GM18907 (cell line): ENCODE measurements at regions not wholly inside any gene's neighbourhood (a gene's known extent, or its start where the extent isn't known, plus 50 kb on each side); places are given as distances from the start of the nearest gene placed in this dataset.
"Not testable (repeated sequence)": the region's sequence is repeated elsewhere in the genome, so short reads cannot be mapped to it uniquely, and the experiment has no call there.

ENCODE experiments used
- ATAC-seq: cut with Tn5 transposase; IDR thresholded peaks from one replicate; pipeline ENCODE4 v1.9.1; 2021; ENCODE audit warnings: mild to moderate bottlenecking, moderate library complexity; ENCODE audit not compliant: unreplicated experiment

DNA sequence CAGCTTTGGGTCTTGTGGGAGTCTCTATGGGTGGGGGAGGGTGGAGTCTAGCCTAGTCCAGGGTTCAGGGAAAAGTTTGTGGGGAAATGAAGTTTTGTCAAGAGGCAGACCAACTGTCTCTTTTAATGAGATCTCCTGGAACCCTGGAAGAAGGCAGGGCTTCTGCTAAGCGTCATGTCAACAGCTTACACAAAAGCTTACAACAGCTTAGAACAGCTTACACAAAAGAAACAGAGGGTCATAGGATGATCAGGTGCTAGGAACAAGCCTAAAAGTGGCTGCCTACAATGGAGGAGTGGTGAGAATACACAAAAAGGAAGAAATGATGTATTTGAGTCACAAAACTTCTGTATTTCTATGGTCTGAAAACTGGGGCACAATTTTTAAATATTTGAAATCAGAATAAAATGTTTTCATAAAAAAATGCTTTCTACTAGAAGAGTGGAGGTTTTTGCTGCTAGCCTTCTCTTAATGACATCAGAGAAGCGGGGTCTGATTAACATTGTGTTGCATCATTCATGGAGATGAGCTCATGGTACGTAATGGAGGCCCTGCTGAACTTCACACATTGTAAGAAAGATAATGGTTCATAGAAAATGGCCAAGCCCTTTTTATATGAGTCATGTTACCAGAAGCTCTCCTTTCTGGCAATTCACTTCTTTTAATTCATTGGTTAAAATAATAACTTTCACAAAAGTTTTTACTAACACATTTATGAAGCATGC, 351.0 kb downstream of the PIK3C3 start:
- ATAC-seq: no peak

DNA sequence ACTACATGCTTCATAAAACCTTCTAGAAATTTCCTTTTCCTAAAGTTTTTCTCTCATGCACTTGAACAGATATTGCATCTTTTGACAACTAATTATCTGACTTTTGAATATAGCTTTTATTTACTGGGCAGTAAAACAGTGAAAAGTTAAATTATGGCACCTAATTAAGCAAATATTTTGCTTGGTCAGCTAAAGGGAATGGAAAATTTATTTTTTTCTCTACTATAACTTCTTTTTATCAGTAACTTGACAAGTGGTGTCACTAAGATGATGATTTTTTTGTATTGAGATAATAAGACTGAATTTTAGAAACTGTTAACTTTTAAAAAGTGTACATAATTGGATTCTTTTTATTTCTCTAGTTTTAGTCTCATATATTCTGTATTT, 351.6 kb downstream of the PIK3C3 start:
- no peak for ATAC-seq

DNA sequence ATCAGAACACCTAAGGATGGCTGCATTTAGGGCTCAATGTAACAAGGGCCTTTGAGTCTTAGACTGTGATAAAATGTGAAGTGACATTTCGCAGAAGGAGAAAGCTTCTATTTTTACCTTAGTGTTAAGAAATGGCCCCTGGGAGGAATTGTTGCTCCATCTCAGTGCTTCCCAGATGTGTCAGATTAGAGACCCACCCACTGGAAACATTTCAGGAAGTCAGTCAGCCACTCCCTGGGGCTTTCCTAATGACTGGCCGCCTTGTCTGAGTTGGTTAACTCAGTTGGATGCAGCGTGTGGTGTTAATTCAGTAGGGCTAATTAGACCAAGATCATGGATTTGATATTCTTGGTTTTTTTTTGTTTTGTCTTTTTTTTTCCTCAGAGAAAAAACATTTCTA, 355.9 kb downstream of the PIK3C3 start:
- no peak for ATAC-seq

DNA sequence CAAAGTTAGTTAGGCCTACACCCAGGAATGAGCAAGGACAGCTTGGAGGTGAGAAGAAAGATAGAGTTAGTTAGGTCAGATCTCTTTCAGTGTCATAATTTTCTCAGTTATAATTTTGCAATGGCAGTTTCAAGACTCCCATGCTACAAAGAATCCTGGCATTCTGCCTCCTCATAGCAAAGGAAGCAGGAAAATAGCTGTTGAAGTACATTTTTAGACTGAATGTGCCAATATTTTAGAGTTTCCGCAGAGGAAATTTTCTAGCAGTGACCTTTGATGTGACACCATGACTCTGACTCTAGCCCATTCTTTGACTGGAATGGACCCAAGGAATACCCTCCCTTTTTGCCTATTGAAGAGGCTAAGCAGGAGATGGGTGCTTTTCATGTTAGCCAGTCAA, 371.7 kb downstream of the PIK3C3 start:
- no peak for ATAC-seq

DNA sequence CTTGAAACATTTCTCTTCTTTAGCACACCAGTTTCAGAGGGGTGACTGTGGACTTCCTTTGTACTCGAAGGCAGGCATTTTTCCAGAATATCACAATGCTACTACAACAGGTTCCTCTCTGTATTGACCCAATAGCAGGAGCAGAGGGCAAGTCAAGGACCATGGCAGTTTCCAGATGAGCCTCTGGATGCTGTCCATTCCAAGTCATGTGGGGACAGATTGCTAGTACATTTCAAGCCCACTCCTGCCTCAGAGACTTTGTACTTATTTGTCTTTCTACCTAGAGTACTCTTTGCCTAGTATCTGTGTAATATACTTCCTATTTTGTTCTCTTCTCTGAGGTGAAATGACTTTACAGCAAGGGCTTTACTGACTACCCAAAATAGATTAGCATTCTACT, 373.9 kb downstream of the PIK3C3 start:
- no peak for ATAC-seq

DNA sequence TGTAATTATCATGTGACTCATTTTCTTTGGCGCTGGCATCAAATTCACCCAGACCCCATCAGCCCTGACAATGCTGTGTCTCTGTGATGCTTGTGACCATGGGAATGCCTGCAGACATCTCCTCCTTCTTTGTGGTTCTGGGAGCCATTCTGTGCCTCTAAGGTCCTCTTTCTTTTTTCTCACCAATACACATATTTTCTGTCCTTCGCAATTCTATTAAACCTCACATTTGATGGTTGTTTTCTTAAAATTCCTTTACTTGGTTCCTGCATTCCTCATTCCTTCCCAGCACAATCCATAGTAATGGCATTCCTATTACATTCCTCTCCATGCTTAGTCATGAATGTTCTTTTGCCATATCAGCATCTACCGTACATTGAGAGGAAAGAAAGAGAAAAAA, 375.3 kb downstream of the PIK3C3 start:
- ATAC-seq: no peak

DNA sequence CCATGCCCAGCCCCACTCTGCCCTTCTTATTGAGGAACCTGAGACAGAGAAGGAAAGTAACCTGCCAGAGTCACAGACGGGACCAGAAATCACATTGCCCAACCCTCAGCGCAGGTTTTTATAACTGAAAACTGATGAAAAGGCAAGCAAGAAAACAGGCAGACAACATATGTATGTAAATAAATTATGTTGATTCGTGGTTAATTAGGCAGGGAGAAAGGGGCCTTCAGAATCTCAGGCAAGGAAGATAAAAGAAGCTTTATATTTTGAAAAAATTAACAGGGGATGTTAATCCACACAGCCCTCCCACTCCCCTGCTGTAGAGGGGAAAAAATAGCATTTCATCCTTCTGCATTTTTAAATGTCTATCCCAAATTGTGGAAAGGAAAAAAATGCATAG, 378.5 kb downstream of the PIK3C3 start:
- no peak for ATAC-seq

DNA sequence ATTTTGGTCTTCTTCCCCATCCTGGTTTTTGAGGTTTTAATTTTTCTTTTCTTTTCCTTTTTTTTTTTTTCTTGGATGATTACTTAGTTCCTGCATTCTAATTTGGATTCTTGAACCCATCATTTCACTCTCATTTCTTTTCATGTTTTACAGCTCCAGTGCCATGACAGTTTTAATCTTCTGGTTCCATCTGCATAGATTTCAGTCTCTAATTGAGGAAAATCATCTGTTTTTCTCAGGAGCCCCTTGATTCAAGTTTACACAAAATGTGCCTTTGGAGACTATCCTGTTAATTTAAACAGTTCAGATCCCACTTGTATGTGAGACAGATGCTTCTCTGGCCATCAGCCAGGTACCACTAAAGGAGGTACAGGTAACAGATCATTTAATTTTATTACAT, 379.9 kb downstream of the PIK3C3 start:
- no peak for ATAC-seq

DNA sequence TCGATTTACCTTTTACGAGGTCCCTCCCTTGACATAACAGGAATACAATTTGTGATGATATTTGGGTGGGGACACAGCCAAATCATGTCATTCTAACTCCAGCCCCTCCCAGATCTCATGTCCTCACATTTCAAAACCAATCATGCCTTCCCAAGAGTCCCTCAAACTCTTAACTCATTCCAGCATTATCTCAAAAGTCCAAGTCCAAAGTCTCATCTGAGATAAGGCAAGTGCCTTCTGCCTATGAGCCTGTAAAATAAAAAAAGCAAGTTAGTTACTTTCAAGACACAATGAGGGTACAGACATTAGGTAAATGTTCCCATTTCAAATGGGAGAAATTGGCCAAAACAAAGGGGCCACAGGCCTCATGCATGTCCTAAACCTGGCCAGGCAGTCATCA, 381.1 kb downstream of the PIK3C3 start:
- no peak for ATAC-seq

DNA sequence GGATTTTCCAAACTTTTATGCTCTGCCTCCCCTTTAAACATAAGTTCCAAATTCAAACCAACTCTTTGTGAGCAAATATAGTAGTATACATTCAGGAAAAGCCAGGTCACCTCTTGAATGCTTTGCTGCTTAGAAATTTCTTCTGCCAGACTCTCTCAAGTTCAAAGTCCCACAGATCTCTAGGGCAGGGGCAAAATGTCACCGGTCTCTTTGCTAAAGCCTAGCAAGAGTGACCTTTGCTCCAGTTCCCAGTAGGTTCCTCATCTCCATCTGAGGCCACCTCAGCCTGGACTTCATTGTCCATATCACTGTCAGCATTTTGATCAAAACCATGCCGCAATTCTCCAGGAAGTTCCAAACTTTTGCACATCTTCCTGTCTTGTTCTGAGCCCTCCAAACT, 382.3 kb downstream of the PIK3C3 start:
- ATAC-seq: not testable (repeated sequence)

DNA sequence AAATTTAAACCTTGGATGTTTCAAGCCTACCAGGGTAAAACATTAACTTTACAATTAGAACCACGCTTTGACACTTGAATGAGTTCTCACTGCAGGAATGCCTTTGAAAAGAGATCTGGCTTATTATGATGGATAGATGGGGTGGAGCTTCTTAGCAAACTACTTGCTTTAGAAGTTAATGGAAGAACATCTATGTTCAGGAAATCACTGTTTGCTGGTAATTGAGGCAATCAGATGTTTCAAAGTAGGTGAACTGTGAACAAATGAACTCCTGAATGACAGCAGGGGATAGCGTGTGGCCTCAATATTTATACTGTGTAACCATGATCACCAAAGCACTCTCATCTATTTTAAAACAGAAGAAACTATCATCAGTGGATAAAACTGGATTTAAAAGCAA, 383.6 kb downstream of the PIK3C3 start:
- no peak for ATAC-seq

DNA sequence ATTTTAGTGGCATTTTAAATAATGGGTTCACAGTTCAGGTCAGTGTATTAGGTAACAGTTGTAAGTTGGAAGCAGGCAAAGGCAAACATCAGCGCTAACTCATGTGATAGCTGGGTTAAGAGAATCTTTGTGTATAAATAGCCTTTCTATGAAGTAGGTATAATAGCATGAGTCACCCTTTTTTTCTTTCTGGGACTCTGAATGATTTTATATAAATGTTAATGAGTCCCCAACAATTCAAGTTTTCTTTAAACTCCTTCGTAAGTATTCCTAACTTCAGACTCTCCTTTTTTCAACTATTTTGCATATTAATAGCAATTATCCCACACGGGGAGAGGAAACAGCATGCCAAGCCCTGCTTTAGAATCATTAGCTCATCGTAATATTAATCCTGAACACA, 384.3 kb downstream of the PIK3C3 start:
- no peak for ATAC-seq

DNA sequence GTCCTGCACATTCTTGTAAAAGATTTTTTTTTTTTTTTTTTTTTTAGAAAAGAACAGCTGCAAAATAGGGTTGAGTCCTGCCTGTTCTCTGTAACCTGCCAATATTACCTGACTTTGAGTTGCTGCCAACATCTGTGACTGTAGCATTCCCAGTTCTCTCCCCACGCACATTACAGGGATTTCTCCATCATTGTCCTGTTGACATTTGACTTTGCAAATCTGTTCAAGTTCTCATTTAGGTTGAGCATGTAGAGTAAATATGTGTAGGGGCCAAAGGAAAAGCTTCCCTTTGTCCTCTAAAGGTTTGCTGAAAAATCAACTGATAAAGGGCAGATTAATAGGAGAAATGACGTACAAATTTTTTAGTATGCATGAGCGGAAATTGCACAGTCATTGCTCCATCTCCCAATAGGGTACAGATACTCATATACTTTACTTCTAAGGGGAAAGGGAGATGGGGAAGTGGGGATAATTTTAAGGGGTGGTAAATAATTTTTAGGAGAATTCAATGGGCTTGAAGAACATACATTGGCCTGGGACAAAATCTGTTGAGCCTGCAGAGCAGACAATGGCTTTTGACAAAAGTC, 385.5 kb downstream of the PIK3C3 start:
- no peak for ATAC-seq

DNA sequence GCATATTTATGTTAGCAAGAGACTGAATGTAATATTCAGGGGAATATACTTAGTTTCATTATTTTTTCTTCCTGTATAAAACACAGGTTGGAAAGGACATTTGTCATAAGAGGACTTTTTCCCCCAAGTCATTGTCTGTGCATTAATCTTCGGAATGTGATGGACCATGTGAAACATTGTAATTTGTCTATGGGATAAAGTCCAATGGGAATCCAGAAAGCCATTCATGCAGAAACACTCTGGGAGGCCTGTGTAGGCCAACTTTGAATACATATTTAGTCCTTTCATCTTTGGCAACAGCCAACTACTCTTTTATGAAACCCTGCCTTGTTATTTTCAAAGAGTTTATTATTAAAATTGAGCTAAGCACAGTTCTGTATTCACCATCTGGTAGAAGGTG, 386.4 kb downstream of the PIK3C3 start:
- ATAC-seq: no peak

DNA sequence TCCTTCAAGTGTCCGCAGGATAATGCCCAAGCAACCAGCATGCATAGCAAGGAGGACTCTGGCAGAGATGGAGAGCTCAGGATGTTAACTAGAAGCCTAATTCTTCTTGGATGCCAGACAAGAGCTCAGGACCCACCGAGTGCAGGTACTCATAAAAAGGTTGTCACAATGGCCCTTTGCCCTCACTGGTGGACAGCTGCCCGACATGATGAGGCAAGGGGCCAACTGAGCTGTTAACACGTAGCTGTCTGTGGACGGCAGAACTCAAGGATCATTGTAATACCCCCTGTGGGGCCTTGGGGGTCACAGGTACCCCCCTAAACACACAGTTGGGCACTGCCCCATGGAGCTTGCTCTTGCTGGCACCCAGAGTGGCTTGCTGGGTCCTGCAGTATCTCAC, 393.7 kb downstream of the PIK3C3 start:
- ATAC-seq: no peak

DNA sequence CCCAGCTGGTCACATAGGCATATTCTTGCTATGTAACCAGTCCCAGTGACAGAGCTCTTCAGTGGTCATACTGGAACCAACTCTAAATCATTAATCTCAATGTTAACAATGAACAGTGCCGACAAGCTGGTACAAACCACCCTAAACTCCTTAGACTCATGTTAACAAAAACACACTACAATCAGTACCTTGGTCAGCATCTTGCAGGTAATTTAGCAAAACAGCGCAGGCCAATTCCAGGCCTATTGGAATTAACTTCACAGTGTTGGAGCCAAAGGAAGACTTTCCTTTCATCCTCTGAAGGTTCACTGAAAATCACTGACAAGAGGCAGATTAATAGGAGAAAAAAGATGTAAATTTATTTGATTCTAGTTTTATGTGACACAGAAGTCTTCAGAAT, 396.4 kb downstream of the PIK3C3 start:
- no peak for ATAC-seq

DNA sequence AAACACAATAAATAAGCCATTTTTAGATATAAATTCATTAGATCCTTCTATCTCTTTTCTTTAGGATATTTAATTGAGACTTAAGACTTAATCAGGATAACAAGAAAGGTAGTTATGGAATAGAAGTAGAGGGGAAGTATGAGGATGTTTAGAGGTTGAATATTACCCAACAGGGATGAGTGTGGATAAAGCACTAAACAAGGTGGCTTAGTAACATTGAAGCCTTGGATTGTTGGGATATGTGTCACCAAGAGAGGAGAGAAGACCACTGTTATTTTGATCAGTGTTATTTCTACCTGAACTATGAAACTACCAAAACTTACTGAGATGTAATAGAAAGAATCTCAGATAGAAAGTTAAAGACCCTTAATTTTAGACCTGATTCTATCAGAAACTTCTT, 405.7 kb downstream of the PIK3C3 start:
- ATAC-seq: no peak

DNA sequence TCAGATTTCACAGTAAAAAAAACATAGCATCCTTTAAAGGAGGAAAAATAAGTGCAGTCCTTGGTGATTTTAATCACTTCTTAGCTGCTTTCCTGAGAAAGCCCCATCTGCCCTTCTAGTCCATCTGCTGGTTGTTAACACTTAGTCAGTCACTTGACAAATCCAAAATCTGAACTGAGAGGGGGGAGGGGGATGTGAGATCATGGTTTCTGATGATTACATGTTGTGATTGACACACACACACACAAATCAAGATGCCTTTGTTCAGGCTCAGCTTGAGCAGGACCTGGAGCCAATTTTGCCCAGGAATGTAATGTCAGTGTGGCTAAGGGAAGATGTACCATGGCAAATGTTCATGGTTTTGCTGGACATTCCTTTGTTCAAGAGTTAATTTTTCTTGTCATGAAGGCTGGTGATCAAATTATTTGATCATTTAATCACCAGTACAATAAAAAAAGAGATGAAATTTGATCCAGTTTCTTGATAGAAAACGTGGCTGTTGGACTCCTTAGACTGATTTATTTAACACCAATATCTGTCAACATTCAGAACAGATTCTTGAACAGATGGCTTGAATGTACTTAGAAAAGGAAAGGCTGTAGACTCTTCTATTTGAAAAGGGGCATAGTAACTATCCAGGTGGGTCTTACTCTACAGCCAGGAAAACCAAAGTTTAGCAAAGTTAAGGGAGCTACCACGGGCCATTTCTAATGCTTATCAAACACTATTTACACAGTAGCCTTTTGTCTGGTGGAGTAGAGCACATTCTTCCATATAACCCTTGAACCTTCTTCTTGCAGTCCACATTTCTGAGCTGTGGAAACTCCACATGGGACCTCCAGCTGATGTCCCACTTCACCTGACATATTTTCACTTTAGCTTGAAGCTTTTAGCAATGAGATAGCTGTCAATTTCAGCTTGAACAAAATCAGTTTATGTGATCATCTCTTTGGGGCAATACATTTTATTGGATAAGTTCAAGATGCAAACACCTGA, 408.7 kb downstream of the PIK3C3 start:
- ATAC-seq: no peak

DNA sequence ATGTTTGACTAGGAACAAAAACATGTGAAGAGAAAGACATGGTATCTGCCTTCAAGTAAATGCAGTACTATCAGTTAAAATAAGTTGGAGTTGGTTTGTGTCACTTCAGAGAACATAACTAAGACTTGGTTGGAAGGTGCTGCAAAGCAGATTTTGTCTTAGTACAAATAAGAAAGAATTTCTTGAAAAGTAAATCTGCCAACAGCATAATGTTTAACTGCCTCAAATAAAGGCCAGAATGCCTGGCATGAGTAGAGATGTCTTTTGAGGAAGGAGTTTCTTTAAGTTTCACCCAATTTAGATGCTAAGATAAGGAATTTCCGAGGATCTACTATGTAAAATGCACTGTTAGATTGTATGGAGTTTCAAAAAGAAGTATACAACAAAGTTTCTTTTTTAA, 409.7 kb downstream of the PIK3C3 start:
- no peak for ATAC-seq

DNA sequence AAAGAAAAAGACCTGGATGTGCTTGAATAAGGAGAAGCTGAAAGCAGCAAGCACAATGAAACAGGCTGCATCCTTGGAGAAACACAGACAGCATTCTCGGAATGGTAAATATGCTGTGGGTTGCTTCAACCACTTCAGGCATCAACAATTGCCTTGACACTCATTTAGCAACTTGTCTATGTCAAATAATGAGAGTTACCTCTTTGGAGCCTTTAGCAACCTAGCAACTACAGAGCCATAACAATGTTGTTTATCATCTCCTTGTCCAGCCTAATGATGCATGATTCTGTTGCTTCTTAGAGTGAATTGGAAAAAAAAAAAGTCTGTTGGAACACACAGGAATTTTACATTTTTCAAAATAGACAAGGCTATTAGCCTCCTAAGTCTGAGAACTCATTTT, 410.6 kb downstream of the PIK3C3 start:
- ATAC-seq: no peak

DNA sequence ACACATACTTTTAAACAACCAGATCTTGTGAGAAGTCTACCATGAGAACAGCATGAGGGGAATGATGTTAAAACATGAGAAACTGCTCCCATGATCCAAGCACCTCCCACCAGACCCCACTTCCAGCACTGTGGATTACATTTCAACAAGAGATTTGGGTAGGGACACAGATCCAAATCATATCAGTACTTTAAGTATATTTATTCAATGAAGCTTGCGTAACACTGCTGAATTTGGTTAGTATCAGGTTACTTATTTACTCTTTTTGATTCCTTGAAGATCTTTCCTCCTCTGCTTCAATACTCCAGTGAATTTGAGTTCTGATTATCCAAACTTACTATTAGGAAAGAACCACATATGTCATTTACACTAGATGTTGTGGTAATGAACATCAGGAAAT, 418.6 kb downstream of the PIK3C3 start:
- ATAC-seq: no peak

DNA sequence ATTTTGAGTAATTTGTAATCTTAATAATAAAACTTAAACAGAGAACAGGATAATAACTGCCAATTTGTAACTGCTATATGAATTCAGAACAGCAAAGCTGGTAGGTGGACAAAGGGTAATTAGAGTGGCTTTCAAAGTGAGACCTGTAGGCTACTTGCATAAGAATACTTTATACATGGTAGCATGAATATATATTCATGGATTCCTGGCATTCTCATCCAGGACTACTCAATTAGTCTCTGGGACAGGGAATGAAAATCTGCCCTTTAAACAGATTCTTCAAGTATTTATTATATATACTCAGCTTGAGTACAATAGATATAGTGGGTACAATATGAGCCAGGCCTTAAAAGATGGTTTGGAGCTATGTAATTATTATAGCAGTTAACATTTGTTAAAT, 419.9 kb downstream of the PIK3C3 start:
- no peak for ATAC-seq
